ENCODE measurements at regions not wholly inside any gene's neighbourhood (a gene's known extent, or its start where the extent isn't known, plus 50 kb on each side); places are given as distances from the start of the nearest gene placed in this dataset.

- ATAC-seq (no peak), FAIRE-seq (no peak), DNase-seq (ENCODE audit: extremely low read depth in 1 of 4, low spot score in 3 of 4) (no peak)
- Histone ChIP-seq H3K9me1 (ENCODE audit: control insufficient read depth, insufficient read depth, low read length) (no peaks in the 10 kb centered on the region), H2AFZ (ENCODE audit: low read depth, low read length) (no peak overlapping the region), H3K4me2 (ENCODE audit: insufficient read depth, low read length) (no peak overlapping the region), H3K36me3 (ENCODE audit: control insufficient read depth, insufficient read depth, low read length) (no peaks in the 10 kb centered on the region), H3K4me3 (no peak overlapping the region), H3K9me3 (replicated peaks; ENCODE audit: control insufficient read depth, insufficient read depth, low read depth, low read length) (no peaks in the 10 kb centered on the region), H3K9ac (ENCODE audit: insufficient read depth in 1 of 2, low read depth in 2 of 2, low read length in 2 of 2) (no peak overlapping the region), H3K27me3 (ENCODE audit: control insufficient read depth in 2 of 2, insufficient read depth in 2 of 2, low read length in 2 of 2) (no peaks in the 10 kb centered on the region; a peak in 1 of 5 replicates), H4K20me1 (replicated peaks; ENCODE audit: control insufficient read depth, insufficient read depth, low read length) (no peaks in the 10 kb centered on the region), H3K79me2 (ENCODE audit: control insufficient read depth, insufficient read depth, low read length) (no peaks in the 10 kb centered on the region), H3K4me1 (replicated peaks in 1 of 2; ENCODE audit: control insufficient read depth in 2 of 2, insufficient read depth in 2 of 2, low read length in 2 of 2) (no peaks in the 10 kb centered on the region), H3K27ac (ENCODE audit: extremely low read depth, low read depth, low read length) (no peak overlapping the region)
- WGBS (ENCODE audit: insufficient coverage, low coverage, missing lambda C conversion rate): 8% methylated on average over 2 of the region's 3 CpGs
- BruUV-seq (replicated peaks): no TSS peak
- in situ Hi-C loops (cut with MboI) (no loop called here), intact Hi-C loops (cut with micrococcal nuclease) (no loop called here)
- no peak for TF ChIP-seq NR3C1 (CRISPR knock-in tag; IDR thresholded peaks at IDR 0.05)
- no peak for TF ChIP-seq KLF1 (tag; IDR thresholded peaks at IDR 0.05)
- TF ChIP-seq E2F6 (IDR thresholded peaks at IDR 0.05; ENCODE audit: borderline replicate concordance in 1 of 2, extremely low read depth in 1 of 2, insufficient read depth in 1 of 2, insufficient read length in 1 of 2, low read depth in 1 of 2, low read length in 1 of 2, poor library complexity in 1 of 2, severe bottlenecking in 1 of 2): no peak
- no peak for TF ChIP-seq GTF2E2 (tag; IDR thresholded peaks at IDR 0.05)
- no peak for TF ChIP-seq RBM39 (optimal IDR thresholded peaks at IDR 0.05; ENCODE audit: low read depth, low read length)
- TF ChIP-seq NR2C1 (IDR thresholded peaks at IDR 0.05): no peak
- TF ChIP-seq NR2C1 (tag; IDR thresholded peaks at IDR 0.05): no peak
- no peak for TF ChIP-seq ZNF695 (CRISPR knock-in tag; IDR thresholded peaks at IDR 0.05)
- no peak for TF ChIP-seq CEBPZ (IDR thresholded peaks at IDR 0.05; ENCODE audit: borderline replicate concordance, low read depth, low read length)
- no peak for TF ChIP-seq CREBBP (IDR thresholded peaks at IDR 0.05; ENCODE audit: low read depth, low read length)
- TF ChIP-seq TBP (optimal IDR thresholded peaks at IDR 0.05; ENCODE audit: low read depth, low read length): no peak
- TF ChIP-seq TCF3 (CRISPR knock-in tag; IDR thresholded peaks at IDR 0.05): no peak
- TF ChIP-seq ZNF146 (CRISPR knock-in tag; IDR thresholded peaks at IDR 0.05; ENCODE audit: unreplicated experiment): no peak
- POLR2A ChIA-PET: no interaction called here
- CTCF ChIA-PET (ENCODE audit: low intra/inter-chr PET ratio): no interaction called here
Observed at GRCh38 chr1:64361974-64362373, 108.0 kb upstream of the CACHD1 start.

Data from K562 (cell line).